ENCODE measurements at regions not wholly inside any gene's neighbourhood (a gene's known extent, or its start where the extent isn't known, plus 50 kb on each side); places are given as distances from the start of the nearest gene placed in this dataset.

DNA sequence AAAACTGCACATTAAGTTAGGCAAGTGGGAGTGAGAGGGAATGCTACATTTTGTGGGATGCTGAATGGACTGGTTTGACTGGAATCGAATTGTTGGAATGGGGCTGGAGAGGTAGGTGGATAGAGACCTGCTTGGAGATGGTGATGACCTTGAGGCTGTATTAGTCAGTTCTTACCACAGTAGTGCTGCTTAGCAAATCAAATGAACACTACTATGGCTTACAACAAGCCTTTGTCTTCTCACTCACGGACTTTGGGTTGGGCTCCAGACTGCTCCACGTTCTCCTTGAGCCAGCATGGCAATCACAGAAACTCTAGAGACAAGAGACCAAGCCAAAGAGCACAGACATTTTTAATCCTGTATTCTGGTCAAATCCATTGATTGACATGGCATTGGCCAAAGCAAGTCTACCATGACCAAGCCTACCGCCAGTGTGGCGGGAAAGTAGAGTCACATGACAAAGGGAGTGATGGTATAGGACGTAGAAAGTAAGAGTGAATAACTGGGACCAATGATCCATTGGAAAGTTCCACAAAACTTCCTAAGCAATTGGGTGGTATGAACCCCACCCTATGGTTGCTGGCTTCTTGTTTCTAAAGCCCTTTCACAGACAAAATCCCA lies 70.3 kb upstream of the FOXP4 start:
- no peak for TF ChIP-seq POLR2AphosphoS5 (IDR thresholded peaks at IDR 0.05)
- TF ChIP-seq, protein P1, sequence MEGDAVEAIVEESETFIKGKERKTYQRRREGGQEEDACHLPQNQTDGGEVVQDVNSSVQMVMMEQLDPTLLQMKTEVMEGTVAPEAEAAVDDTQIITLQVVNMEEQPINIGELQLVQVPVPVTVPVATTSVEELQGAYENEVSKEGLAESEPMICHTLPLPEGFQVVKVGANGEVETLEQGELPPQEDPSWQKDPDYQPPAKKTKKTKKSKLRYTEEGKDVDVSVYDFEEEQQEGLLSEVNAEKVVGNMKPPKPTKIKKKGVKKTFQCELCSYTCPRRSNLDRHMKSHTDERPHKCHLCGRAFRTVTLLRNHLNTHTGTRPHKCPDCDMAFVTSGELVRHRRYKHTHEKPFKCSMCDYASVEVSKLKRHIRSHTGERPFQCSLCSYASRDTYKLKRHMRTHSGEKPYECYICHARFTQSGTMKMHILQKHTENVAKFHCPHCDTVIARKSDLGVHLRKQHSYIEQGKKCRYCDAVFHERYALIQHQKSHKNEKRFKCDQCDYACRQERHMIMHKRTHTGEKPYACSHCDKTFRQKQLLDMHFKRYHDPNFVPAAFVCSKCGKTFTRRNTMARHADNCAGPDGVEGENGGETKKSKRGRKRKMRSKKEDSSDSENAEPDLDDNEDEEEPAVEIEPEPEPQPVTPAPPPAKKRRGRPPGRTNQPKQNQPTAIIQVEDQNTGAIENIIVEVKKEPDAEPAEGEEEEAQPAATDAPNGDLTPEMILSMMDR (IDR thresholded peaks at IDR 0.05): no peak

Data from upper lobe of left lung (tissue), 4 donors.